GM19043 (cell line): ENCODE measurements at regions not wholly inside any gene's neighbourhood (a gene's known extent, or its start where the extent isn't known, plus 50 kb on each side); places are given as distances from the start of the nearest gene placed in this dataset.
"Not testable (repeated sequence)": the region's sequence is repeated elsewhere in the genome, so short reads cannot be mapped to it uniquely, and the experiment has no call there.

Source experiments
- ATAC-seq: cut with Tn5 transposase; IDR thresholded peaks from one replicate; pipeline ENCODE4 v1.9.1; 2021; ENCODE audit warnings: low read depth; ENCODE audit not compliant: unreplicated experiment

GRCh38 chr22:47627556-47628253 lies 865.3 kb downstream of the TBC1D22A start:
- ATAC-seq = no peak

- no peak for ATAC-seq
These were observed 864.3 kb downstream of the TBC1D22A start for GRCh38 chr22:47626428-47627390.

- ATAC-seq = no peak
These were observed 863.3 kb downstream of the TBC1D22A start for GRCh38 chr22:47625531-47626427.

GRCh38 chr22:47625013-47625385 lies 862.5 kb downstream of the TBC1D22A start:
- no peak for ATAC-seq

GRCh38 chr22:47624252-47625012 lies 862.0 kb downstream of the TBC1D22A start:
- no peak for ATAC-seq

GRCh38 chr22:47623763-47624148 lies 861.3 kb downstream of the TBC1D22A start:
- no peak for ATAC-seq

GRCh38 chr22:47623066-47623762 lies 860.8 kb downstream of the TBC1D22A start:
- no peak for ATAC-seq

GRCh38 chr22:47622541-47622940 lies 860.1 kb downstream of the TBC1D22A start:
- no peak for ATAC-seq

GRCh38 chr22:47621253-47621652 lies 858.8 kb downstream of the TBC1D22A start:
- no peak for ATAC-seq

- no peak for ATAC-seq
These were observed 857.9 kb downstream of the TBC1D22A start for GRCh38 chr22:47620391-47620790.

GRCh38 chr22:47619631-47620030 lies 857.2 kb downstream of the TBC1D22A start:
- no peak for ATAC-seq

- no peak for ATAC-seq
These were observed 855.9 kb downstream of the TBC1D22A start for GRCh38 chr22:47618180-47619010.

- ATAC-seq = no peak
These were observed 854.7 kb downstream of the TBC1D22A start for GRCh38 chr22:47617186-47617585.

- no peak for ATAC-seq
These were observed 854.1 kb downstream of the TBC1D22A start for GRCh38 chr22:47616396-47617020.

GRCh38 chr22:47615051-47615450 lies 852.6 kb downstream of the TBC1D22A start:
- no peak for ATAC-seq

GRCh38 chr22:47613606-47614350 lies 851.3 kb downstream of the TBC1D22A start:
- ATAC-seq = no peak

- ATAC-seq = not testable (repeated sequence)
These were observed 850.7 kb downstream of the TBC1D22A start for GRCh38 chr22:47613181-47613580.
